Adrenal gland (tissue), 5 donors: ENCODE measurements at regions not wholly inside any gene's neighbourhood (a gene's known extent, or its start where the extent isn't known, plus 50 kb on each side); places are given as distances from the start of the nearest gene placed in this dataset.

Experiments
- POLR2A ChIP-seq, 2 donors: fragments of 450-650 bp; IDR thresholded peaks; one replicate each; pipeline ENCODE4 v1.6.1; 2017; ENCODE audit warnings: antibody characterized with exemption in 2 of 2, mild to moderate bottlenecking in 2 of 2, moderate library complexity in 1 of 2
- TF ChIP-seq, protein P1 (sequence below), 6 experiments: fragments of 450-650 bp in 4 of 6; fragments of 200-600 bp in 2 of 6; sonication (generic) in 1 of 6; IDR thresholded peaks; 1 replicate in 5 of 6; 2 replicates in 1 of 6; pipeline versions ENCODE4 v1.5.1 to v1.8.0; 2016 to 2021; ENCODE audit warnings: antibody characterized with exemption in 6 of 6, mild to moderate bottlenecking in 2 of 6, moderate library complexity in 1 of 6
- donor health status: DM: no; HTN: no; CAD: no.

DNA sequence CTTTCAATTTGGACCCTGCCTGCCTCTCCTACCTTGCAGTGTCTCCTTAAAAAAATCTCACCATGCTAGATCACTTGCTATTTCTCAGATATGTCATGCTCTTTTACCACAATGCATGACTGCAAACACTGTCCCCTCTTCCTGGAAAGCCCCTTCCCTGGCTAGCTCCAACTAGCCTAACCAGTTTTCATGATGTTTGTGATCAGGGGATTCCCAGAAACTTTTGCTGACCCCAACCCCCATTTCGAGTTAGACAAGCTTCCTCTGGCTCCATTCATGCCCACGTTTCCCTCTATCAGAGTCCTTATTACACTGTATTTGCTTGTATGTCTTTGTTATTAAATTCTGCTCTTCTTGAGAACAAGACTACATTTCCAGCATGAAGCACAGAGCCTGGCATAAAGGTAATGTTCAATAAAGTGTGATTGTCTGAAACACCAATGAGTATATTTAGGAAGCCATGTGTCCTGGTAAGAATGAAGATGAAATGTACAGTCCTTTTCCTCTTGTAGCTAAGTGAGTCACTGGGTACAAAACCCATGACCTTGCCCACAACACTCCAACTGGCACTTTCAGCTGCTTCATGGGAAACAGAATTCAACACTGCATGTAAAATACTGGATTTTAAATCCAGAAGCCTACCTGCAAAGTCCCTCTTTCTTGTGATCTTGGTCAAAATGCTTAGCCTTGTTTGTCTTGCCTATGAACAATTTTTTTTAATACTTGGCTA lies 62.0 kb upstream of the ATL2 start:
- TF ChIP-seq, protein P1, sequence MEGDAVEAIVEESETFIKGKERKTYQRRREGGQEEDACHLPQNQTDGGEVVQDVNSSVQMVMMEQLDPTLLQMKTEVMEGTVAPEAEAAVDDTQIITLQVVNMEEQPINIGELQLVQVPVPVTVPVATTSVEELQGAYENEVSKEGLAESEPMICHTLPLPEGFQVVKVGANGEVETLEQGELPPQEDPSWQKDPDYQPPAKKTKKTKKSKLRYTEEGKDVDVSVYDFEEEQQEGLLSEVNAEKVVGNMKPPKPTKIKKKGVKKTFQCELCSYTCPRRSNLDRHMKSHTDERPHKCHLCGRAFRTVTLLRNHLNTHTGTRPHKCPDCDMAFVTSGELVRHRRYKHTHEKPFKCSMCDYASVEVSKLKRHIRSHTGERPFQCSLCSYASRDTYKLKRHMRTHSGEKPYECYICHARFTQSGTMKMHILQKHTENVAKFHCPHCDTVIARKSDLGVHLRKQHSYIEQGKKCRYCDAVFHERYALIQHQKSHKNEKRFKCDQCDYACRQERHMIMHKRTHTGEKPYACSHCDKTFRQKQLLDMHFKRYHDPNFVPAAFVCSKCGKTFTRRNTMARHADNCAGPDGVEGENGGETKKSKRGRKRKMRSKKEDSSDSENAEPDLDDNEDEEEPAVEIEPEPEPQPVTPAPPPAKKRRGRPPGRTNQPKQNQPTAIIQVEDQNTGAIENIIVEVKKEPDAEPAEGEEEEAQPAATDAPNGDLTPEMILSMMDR (IDR thresholded peaks at IDR 0.05): no peak
- TF ChIP-seq POLR2A (IDR thresholded peaks at IDR 0.05): no peak
